ENCODE measurements at regions not wholly inside any gene's neighbourhood (a gene's known extent, or its start where the extent isn't known, plus 50 kb on each side); places are given as distances from the start of the nearest gene placed in this dataset.

DNA sequence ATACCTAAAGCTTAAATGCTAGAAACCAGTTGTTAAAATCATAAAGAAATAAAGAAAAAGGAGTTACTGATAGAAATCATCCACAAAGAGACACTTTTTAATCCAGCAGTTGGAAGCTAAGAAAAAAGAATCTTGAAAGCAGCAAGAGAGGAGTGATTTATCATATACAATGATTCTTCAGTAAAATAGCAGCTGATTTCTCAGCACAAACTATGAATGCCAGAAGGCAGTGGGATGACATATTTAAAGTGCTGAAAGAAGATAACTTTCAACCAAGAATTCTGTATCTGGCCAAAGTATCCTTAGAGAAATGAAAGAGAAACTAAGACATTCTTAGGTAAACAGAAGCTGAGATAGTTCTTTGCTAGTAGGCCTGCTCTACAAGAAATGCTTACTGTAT, 366.0 kb downstream of the HTR1A start:
- no peak overlapping the region for H3K4me3 ChIP-seq (ENCODE audit: low read depth, low read length)
- TF ChIP-seq, protein P1, sequence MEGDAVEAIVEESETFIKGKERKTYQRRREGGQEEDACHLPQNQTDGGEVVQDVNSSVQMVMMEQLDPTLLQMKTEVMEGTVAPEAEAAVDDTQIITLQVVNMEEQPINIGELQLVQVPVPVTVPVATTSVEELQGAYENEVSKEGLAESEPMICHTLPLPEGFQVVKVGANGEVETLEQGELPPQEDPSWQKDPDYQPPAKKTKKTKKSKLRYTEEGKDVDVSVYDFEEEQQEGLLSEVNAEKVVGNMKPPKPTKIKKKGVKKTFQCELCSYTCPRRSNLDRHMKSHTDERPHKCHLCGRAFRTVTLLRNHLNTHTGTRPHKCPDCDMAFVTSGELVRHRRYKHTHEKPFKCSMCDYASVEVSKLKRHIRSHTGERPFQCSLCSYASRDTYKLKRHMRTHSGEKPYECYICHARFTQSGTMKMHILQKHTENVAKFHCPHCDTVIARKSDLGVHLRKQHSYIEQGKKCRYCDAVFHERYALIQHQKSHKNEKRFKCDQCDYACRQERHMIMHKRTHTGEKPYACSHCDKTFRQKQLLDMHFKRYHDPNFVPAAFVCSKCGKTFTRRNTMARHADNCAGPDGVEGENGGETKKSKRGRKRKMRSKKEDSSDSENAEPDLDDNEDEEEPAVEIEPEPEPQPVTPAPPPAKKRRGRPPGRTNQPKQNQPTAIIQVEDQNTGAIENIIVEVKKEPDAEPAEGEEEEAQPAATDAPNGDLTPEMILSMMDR (conservative IDR thresholded peaks at IDR 0.05; ENCODE audit: low read depth, low read length): no peak
- no peak for DNase-seq (ENCODE audit: low read depth)

DNA sequence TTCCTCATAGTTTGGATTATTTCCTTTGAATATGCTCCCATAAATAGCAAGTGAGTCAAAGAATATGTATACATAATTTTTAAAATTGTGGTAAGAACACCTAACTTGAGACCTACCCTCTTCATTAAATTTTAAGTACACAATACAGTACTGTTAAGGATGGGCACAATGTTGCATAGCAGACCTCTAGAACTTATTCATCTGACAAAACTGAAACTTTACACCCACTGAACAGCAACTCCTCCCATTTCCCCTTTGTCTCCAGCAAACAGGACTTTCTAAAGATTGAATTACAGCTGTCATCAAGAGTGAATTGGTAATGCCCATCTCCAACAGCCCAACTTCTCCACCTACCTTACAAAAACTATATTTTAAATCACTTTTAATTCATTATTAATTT, 388.9 kb downstream of the HTR1A start:
- no peak overlapping the region for H3K4me3 ChIP-seq (ENCODE audit: low read depth, low read length)
- TF ChIP-seq, protein P1 (conservative IDR thresholded peaks at IDR 0.05; ENCODE audit: low read depth, low read length): no peak

DNA sequence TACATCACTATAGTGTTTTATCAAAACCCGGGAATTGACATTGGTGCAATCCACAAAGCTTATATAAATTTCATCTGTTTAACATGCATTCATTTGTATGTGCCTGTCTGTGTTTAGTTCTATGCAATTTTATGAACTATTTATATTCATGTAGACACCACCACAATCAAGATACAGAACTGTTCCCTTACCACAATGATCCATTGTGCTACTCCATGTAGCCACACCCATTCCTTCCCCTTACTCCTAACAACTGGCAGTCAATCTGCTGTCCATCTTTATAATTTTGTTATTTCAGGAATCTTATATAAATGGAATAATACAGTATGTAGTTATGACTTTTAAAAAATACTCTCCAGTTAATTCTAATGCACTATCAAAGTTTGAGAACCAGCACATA, 389.5 kb downstream of the HTR1A start:
- no peak overlapping the region for H3K4me3 ChIP-seq (ENCODE audit: low read depth, low read length)
- DNase-seq (ENCODE audit: low read depth): no peak
- TF ChIP-seq, protein P1 (conservative IDR thresholded peaks at IDR 0.05; ENCODE audit: low read depth, low read length): no peak

More for the DNA sequence above, 388.9 kb downstream of the HTR1A start:
- no peak for DNase-seq (ENCODE audit: low read depth)

DNA sequence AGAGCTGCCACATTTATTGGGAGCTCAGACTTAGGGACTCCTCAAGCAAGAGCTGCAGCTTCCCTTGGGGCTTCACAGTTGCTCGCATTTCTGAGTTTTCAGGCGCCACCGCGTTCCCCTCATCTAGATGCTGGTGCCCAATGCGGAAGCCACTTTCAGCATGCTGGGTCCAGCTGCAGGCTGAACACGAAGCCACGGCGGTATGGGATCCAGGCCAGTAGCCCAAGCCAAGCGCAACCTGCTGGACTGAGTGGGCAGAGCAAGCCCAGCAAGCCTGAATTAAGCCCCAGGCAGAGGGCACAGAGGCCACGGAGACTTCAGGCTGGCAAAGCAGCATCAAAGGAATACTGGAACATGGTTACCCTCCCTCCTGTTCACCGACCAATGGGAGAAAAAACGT, 391.5 kb downstream of the HTR1A start:
- H3K4me3 ChIP-seq (ENCODE audit: low read depth, low read length): no peak overlapping the region
- TF ChIP-seq, protein P1 (conservative IDR thresholded peaks at IDR 0.05; ENCODE audit: low read depth, low read length): no peak

DNA sequence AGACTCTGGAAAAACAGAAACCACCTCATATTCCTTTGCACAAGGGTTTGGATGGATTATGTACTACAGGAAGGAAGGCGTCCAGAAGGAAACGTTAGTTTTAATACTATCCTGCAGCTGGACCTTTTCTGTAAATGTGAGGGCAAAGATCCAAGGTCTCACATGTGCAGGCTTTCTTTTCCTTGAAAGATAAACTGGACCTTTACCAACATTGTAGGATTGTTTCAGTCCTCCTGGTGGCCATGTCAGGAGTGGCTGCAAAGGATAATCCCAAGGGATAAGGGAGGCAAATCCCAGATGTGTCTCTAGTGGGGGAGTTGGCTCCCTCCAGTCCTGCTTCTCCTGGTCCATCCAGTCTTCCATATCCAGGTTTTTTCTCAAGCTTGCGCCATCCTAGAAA, 397.5 kb downstream of the HTR1A start:
- TF ChIP-seq, protein P1 (conservative IDR thresholded peaks at IDR 0.05; ENCODE audit: low read depth, low read length): no peak
- no peak for DNase-seq (ENCODE audit: low read depth)
- H3K4me3 ChIP-seq (ENCODE audit: low read depth, low read length): no peak overlapping the region

More for the DNA sequence above, 391.5 kb downstream of the HTR1A start:
- no peak for DNase-seq (ENCODE audit: low read depth)

DNA sequence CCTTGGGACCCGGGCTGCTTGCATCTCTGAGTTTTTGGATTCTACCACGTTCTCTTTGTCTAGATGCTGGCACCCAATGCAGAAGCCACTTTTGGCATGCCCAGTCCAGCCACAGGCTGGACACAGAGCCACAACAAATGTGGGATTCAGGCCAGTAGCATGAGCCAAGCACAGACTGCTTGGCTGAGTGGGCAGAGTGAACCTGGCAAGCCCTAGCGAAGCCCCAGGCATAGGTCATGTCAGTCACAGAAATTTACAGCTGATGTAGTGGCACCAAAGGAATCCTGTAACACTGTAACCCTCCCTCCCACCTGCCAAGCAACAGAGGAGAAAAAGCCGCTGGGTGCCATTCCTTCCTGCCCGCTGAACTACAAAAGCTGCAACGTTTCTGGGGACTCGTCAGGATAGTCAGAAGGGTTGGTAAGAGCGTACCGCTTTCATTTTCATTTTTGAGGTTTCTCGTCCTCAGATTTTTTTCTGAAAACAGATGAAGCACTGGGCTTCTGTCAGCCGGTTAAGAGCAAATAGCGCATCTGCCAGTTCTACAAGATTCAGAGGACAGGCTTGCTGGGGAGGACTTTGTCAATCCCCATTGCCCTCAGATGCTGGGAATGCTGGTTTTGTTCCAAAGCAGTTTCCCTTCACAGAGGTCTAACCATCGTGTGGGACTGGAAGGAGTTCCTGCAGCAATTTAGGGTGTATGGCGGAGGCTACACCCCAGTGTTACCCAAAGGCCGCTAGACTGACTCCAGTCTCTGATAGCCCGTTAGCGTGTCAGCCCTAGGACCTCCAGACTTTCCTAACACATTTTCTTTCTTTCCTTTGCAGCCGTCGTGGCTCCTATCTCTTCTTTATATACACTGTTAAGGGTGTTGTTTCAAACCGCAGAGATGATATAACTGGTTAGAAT, 399.0 kb downstream of the HTR1A start:
- DNase-seq (ENCODE audit: low read depth): no peak
- no peak overlapping the region for H3K4me3 ChIP-seq (ENCODE audit: low read depth, low read length)
- TF ChIP-seq, protein P1 (conservative IDR thresholded peaks at IDR 0.05; ENCODE audit: low read depth, low read length): no peak

DNA sequence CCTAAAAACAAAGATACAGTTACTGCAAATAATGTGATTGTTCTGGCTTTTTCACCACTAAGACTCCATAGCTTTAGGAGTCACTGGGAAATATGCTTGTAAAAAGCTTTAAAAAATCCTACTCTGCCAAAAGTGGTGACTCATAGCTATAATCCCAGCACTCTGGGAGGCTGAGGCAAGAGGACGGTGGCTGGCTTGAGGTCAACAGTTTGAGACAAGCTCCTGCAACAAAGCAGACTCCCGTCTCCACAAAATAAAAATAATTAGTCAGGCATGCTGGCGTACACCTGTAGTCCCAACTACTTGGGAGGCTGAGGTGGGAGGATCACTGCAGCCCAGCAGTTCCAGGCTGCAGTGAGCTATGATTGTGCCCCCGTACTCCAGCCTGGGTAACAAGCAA, 406.4 kb downstream of the HTR1A start:
- DNase-seq (ENCODE audit: low read depth): no peak
- TF ChIP-seq, protein P1 (conservative IDR thresholded peaks at IDR 0.05; ENCODE audit: low read depth, low read length): no peak
- no peak overlapping the region for H3K4me3 ChIP-seq (ENCODE audit: low read depth, low read length)

Data from choroid plexus epithelial cell (primary cell).